GM21367 (cell line): ENCODE measurements at regions not wholly inside any gene's neighbourhood (a gene's known extent, or its start where the extent isn't known, plus 50 kb on each side); places are given as distances from the start of the nearest gene placed in this dataset.
"Not testable (repeated sequence)": the region's sequence is repeated elsewhere in the genome, so short reads cannot be mapped to it uniquely, and the experiment has no call there.

ENCODE experiments used
- ATAC-seq: cut with Tn5 transposase; IDR thresholded peaks from one replicate; pipeline ENCODE4 v1.9.1; 2021; ENCODE audit not compliant: unreplicated experiment

DNA sequence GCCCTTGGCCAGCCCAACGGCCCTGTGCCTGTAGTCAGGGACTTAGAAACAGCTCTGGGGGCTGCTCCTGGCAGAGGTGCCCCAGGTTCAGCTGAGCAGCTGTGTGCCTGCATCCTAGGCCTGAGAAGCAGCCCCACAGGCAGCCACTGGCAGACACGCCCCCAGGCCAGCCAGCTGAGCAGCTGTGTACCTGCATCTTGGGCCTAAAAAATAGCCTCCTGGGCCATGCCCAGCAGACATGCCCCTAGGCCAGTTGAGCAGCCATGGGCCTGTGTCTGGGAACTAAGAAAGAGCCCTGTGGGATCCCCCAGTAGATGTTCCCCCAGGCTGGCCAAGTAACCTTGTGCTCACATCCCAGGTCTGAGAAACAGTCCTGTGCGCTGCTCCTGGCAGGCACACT is 64.0 kb downstream of the TBR1 start:
- no peak for ATAC-seq

DNA sequence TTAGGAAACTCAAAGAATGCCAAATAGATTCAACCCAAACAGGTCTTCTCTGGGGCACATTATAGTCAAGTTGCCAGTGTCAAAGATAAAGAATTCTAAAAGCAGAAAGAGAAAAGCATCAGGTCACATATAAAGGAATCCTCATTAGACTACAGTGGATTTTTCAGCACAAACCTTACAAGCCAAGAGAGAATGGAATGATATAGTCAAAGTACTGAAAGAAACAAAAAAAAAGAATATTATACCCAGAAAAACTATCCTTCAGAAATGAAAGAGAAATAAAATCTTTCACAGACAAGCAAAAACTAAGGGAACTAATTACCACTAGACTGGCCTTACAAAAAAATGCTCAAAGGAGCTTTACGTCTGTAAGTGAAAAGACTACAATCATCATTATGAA is 65.5 kb downstream of the TBR1 start:
- no peak for ATAC-seq

GRCh38 chr2:161484061-161484460 is 68.0 kb downstream of the TBR1 start:
- ATAC-seq, result no peak

- no peak for ATAC-seq
These were observed 70.0 kb downstream of the TBR1 start for GRCh38 chr2:161486111-161486510.

DNA sequence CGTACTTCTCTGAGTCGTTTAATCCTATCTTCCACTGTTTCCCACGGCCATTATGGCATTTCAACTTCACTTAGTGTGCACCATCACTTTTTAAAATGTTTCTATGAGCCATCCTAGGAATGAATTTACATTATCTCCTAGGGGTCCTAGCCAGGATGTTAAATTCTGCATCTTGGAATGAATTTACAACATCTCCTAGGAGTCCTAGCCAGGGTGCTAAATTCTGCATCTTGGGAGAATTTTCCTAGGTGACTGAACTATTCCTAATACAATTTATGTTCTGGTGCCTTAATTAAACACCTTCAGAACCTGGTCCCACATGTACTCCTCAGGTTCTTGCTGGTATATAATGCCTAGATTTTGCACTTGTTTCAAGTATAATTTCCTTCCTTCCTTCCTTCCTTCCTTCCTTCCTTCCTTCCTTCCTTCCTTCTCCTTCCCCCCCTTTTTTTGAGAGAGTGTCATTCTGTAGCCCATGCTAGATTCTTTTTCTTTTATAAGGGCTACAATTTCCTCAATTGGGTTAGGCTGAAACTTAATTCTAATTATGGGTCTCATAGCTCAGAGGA is 72.1 kb downstream of the TBR1 start:
- ATAC-seq, result no peak

DNA sequence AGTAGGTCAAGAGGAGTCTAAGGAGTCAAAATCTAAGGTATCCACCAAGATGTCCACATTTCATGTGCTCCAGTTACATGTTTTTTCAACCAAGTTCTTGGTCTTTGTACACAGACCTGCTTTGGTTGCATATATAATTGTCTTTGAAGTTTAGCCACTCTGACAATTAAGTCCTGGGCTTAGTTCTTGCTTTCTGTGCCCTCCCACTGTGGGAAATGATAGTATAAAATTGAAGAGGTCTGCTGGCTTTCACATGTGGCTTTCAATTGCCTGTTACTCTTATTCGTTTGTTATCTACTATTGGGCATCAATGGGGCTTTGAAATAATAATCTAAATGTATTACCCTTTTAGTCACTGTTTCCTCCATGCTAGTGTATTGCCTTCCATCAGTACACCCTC is 72.8 kb downstream of the TBR1 start:
- no peak for ATAC-seq

GRCh38 chr2:161500892-161501610 is 85.0 kb downstream of the TBR1 start:
- peak; percentile 57 for ATAC-seq

DNA sequence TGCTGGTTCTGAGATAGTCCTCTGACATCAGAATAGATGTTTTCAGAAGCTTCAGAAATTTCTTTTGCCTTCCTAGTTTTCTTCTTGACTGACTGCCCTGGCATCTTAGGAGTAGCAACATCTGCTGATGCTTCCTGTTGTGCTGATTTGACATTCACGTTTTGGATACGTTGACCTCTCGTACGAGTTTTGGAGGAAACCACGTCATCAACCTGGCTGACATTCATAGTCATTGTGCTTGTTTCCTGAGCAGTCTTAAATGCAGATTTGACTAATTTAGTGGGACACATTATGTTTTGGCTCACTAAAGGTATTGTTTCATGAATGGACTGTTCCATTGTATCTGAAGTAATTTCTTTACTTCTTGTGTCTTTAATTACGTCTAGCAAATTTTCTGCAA is 86.2 kb downstream of the TBR1 start:
- not testable (repeated sequence) for ATAC-seq

DNA sequence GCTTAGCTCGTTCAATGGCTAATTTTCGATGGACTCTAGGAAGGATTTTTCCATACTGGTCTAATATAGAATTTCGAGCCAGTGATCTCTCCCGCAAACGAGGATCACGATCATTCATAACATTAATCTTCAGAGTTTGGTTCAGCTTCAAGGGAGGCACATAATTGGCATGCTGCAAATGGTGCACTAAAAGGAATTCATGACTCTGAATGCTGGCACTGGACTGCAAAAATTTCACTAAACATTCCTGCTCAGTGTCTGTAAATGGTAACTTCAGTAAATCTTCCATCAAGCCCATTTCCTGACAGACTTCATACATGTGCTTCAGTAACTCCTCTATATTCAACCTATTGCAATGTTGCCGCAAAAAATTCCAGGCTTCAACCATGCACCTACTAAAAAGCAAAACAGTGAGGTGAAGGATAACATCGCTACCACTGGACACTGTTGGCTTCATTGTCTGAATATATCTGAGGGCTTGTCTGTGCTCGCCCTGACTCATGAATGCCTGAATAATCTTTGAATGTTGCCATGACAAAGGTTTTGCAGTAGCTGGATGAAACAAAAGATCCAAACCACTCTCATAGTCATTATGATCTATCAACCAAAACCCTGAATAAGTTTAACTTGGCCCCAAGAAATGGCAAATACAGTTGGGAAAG is 88.7 kb downstream of the TBR1 start:
- not testable (repeated sequence) for ATAC-seq

DNA sequence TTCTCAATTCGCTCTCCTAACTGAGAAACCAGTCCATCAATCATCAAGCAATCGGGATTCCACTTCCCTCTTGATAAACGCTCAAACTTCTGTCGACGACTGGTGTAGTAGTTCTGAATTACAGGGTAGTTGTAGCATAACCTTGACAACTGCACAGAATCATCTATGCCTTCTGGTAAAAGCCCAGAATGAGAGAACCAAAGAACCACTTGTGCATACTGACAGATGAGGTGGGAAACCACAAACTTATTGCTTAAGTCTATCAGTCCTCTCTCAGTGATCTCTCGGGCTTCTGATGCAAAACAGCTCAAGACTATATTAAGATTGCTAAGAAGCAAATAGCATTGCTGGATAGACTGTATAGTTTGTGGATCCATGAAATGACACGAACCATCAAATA is 89.4 kb downstream of the TBR1 start:
- not testable (repeated sequence) for ATAC-seq

GRCh38 chr2:161513295-161514032 is 97.4 kb downstream of the TBR1 start:
- not testable (repeated sequence) for ATAC-seq

- ATAC-seq, result no peak
These were observed 101.4 kb upstream of the SLC4A10 start for GRCh38 chr2:161522796-161523195.

DNA sequence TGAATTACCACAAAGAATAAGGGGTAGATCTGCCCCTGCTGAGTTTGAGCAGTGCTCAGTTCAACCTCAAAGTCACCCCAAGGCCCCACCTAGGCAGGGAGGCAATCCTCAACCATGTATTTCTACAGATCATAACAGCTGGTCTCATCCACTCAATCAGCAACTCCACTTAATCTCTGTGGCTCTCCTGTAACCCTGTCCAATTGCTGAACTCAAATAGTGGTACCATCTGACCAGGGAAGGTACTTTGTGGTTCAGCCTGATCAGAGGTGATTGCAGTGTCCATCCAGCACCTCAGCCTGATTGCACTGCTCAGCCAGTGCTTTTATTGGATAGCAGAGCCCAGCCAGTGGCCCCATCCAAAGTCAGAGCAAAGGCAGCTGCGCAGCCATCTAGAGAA is 91.0 kb upstream of the SLC4A10 start:
- no peak for ATAC-seq

- no peak for ATAC-seq
These were observed 77.6 kb upstream of the SLC4A10 start for GRCh38 chr2:161546635-161547034.

DNA sequence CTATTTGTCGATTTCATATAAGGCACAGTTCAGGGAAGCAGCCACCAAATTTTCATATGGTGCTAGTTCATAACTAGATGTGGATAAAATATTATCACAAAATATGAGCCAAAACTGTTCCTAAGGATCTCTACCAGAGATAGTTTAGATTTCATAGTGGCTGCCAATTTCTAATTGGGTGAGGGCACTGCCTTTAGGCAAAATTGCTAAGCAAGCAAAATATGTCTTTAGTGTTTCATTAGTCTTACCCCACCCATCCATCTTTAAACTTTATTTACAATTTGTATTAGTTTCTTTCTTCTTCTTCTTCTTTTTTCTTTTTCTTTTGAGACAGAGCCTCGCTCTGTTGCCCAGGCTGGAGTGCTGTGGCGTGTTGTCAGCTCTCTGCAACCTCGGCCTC is 77.1 kb upstream of the SLC4A10 start:
- no peak for ATAC-seq

- no peak for ATAC-seq
These were observed 72.2 kb upstream of the SLC4A10 start for GRCh38 chr2:161552015-161552414.

- no peak for ATAC-seq
These were observed 68.4 kb upstream of the SLC4A10 start for GRCh38 chr2:161555826-161556225.

GRCh38 chr2:161556440-161556839 is 67.8 kb upstream of the SLC4A10 start:
- ATAC-seq, result no peak

DNA sequence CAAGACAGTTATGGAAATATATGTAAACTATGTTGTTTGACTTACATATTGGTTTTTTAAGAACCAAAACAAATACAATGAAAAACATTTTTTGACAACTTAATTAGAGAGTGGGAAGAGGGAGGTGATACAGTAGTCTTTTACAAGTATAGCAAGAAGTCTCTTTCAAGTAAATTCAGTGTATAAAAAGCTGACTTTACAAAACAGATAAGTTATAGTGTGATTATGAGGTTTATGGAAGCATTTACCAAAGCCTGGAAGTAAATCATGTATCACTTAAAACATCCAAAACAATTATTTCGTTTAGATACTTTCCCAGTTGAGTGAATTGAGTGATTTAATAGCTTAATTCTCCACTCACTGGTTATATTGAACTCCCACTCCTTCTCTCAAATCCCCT is 66.7 kb upstream of the SLC4A10 start:
- no peak for ATAC-seq

DNA sequence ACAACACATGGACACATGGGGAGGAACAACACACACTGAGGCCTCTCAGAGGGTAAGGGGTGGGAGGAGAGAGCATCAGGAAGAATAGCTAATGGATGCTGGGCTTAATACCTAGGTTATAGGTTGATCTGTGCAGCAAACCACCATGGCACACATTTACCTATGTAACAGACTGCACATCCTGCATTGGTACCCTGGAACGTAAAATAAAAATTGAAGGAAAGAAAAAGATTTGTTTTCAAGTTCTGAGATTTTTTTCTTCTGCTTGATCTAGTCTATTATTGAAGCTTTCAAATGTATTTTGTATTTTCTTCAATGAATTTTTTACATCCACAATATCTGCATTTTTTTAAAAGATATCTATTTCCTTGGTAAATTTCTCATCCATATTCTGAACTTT is 59.3 kb upstream of the SLC4A10 start:
- ATAC-seq, result no peak

GRCh38 chr2:161569401-161569800 is 54.8 kb upstream of the SLC4A10 start:
- no peak for ATAC-seq
